ENCODE measurements at regions not wholly inside any gene's neighbourhood (a gene's known extent, or its start where the extent isn't known, plus 50 kb on each side); places are given as distances from the start of the nearest gene placed in this dataset.

- TF ChIP-seq CTCF (IDR thresholded peaks at IDR 0.05) (no peak), POLR2A (IDR thresholded peaks at IDR 0.05) (no peak)
Observed at GRCh38 chr12:25326326-25326725, 75.6 kb upstream of the KRAS start.
